ENCODE measurements at regions not wholly inside any gene's neighbourhood (a gene's known extent, or its start where the extent isn't known, plus 50 kb on each side); places are given as distances from the start of the nearest gene placed in this dataset.

DNA sequence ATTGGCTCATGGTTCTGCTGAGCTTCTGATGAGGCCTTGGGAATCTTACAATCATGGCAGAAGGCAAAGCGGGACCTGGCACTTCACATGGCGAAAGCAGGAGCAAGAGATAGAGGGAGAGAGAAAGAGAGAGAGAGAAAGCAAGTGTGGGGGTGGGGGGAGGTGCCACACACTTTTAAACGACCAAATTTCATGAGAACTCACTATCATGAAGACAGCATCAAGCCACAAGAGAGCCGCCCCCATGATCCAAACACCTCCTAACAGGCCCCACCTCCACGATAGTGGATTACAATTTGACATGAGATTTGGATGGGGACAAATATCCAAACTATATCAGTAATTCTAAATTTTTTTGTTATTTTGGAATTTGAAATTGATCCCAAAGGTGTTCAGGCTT, 553.9 kb downstream of the PRR16 start:
- no peak overlapping the region for H3K27ac ChIP-seq
- TF ChIP-seq ZFX (IDR thresholded peaks at IDR 0.05): no peak
- TF ChIP-seq, protein P1, sequence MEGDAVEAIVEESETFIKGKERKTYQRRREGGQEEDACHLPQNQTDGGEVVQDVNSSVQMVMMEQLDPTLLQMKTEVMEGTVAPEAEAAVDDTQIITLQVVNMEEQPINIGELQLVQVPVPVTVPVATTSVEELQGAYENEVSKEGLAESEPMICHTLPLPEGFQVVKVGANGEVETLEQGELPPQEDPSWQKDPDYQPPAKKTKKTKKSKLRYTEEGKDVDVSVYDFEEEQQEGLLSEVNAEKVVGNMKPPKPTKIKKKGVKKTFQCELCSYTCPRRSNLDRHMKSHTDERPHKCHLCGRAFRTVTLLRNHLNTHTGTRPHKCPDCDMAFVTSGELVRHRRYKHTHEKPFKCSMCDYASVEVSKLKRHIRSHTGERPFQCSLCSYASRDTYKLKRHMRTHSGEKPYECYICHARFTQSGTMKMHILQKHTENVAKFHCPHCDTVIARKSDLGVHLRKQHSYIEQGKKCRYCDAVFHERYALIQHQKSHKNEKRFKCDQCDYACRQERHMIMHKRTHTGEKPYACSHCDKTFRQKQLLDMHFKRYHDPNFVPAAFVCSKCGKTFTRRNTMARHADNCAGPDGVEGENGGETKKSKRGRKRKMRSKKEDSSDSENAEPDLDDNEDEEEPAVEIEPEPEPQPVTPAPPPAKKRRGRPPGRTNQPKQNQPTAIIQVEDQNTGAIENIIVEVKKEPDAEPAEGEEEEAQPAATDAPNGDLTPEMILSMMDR (conservative IDR thresholded peaks at IDR 0.05): no peak

DNA sequence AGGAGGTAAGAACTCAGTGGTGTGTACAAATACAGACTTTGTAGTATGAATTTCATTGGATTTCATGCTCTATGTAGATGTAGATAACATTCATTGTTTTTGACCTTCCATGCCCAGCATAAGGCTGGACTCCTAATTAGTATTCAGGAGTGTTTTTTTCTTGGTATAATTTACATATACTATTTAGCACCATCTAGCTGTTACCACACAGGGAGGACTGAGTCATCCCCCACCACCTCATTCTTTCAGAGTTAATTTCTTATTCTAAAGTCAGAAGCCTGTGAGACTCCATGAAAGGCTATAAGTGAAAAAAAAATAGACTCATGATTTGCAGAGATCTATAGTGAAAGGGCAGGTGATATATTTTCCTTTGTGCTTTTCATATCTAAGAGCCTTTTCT, 555.0 kb downstream of the PRR16 start:
- no peak overlapping the region for H3K27ac ChIP-seq
- TF ChIP-seq, protein P1 (conservative IDR thresholded peaks at IDR 0.05): no peak
- TF ChIP-seq ZFX (IDR thresholded peaks at IDR 0.05): no peak

DNA sequence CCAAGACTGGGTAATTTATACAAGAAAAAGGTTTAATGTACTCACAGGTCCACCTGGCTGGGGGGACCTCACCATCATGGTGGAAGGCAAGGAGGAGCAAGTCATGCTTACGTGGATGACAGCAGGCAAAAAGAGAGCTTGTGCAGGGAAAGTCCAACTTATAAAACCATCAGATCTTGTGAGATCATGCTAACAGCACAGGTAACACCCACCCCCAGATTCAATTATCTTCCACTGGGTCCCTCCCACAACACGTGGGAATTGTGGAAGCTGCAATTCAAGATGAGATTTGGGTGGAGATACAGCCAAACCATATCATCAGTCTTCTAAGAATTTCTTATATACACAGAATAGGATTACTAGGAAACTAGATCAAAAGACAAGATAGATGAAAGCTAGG, 555.6 kb downstream of the PRR16 start:
- H3K27ac ChIP-seq: no peak overlapping the region

DNA sequence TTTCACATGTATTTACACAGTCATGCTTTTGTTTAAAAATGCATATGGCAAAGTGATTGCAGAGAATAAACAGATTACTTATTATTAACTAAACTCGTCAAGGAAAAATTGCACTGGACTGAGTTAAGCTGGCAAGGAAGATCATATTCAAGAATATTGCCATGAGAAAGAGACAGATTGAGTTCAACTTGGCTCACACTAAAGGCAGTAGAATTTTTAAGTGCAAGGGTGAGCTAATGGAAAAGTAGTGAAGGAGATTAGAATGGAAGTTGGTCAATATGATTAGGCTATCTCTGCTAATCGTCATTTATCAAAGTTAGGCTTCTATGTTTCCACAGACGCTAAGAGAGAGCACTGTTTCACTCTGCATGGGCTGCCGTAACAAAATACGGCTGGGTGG, 557.6 kb downstream of the PRR16 start:
- H3K27ac ChIP-seq: no peak overlapping the region
- TF ChIP-seq, protein P1 (conservative IDR thresholded peaks at IDR 0.05): no peak
- no peak for TF ChIP-seq ZFX (IDR thresholded peaks at IDR 0.05)

More for the DNA sequence above, 555.6 kb downstream of the PRR16 start:
- TF ChIP-seq, protein P1 (conservative IDR thresholded peaks at IDR 0.05): no peak
- TF ChIP-seq ZFX (IDR thresholded peaks at IDR 0.05): no peak

DNA sequence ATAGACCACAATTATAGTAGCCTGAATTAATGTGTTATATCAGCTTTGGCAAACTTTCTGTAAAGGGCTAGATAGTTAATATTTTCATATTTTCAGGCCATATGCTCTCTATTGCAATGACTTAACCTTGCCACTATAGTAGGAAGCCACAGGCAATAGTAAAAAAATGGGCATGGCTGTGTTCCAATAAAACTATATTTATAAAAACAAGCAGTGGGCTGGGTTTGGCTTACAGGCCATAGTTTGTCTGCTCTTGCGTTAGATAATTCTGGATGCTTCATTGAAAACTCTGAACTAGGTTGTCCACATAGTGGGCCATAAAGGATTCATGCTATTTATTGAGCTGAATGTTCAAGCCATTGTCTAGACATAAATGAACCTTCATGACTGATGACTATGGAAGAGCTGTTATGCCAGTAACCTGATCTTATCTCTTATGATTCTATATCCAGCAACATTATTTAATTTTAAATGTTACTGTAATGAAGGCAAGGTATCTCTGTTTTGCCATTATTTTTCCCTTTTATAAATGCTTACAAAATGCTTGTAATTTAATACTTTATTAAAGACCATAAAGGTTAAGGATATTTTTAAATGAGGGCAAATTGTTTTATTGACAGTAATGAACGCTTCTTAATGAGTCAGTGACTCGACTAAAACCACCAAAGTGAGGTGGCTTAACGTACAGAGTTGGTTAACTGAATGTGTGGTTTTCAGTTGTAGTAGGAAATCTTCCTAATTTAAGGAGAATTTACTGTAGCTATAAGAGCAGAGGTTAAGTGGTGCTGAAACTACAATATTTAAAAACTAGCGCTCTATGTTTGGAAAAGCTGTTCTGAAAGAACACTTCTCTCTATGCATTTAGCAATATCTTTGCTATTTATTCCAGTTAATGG, 560.6 kb downstream of the PRR16 start:
- H3K27ac ChIP-seq: no peak overlapping the region
- TF ChIP-seq, protein P1 (conservative IDR thresholded peaks at IDR 0.05): no peak
- no peak for TF ChIP-seq ZFX (IDR thresholded peaks at IDR 0.05)

DNA sequence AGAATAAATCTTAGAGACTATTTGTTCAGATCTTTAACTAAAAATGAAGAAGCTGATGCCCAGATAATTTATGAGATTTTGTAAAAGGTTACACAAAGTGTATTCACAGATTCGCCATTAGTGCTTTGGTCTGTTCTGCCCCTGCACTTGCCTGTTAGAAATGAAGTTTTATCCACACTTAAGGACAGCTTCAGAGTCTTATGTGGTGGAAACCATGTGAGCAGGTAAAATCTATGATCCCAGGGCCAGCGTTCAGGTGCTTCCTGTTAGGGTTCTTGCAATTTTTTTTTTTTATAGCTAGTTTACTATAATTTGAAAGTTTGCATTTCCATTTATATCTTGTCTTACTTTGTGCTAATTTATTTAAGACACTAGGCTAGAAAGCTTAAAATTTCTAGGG, 561.6 kb downstream of the PRR16 start:
- no peak overlapping the region for H3K27ac ChIP-seq
- TF ChIP-seq, protein P1 (conservative IDR thresholded peaks at IDR 0.05): no peak
- no peak for TF ChIP-seq ZFX (IDR thresholded peaks at IDR 0.05)

DNA sequence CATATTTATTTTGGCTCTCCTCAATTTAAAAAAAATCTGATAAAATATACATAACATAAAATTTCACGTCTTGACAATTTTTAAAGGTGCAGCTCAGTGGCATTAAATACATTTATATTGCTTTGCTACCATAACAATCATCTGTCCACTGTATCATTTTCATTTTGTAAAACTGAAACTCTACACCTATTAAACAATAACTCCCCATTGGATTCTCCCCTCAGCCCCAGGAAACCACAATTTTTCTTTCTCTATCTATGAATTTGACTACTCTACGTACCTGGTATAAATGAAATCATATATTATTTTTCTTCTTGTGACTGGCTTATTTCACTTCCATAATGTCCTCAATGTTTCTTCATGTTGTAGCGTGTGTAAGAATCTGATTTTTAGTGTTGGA, 563.5 kb downstream of the PRR16 start:
- H3K27ac ChIP-seq: no peak overlapping the region
- TF ChIP-seq, protein P1 (conservative IDR thresholded peaks at IDR 0.05): no peak
- no peak for TF ChIP-seq ZFX (IDR thresholded peaks at IDR 0.05)

All from C4-2B (cell line).